ENCODE measurements at regions not wholly inside any gene's neighbourhood (a gene's known extent, or its start where the extent isn't known, plus 50 kb on each side); places are given as distances from the start of the nearest gene placed in this dataset.

- Histone ChIP-seq H3K27ac (no peak overlapping the region), H3K9ac (no peak overlapping the region), H3K4me3 (IDR thresholded peaks at IDR 0.05; ENCODE audit: insufficient read depth, low read depth, low read length) (no peak overlapping the region), H3K79me2 (ENCODE audit: insufficient read depth, low read depth) (no peaks in the 10 kb centered on the region), H3K4me2 (no peak overlapping the region), H3K36me3 (ENCODE audit: insufficient read depth) (no peaks in the 10 kb centered on the region), H4K20me1 (ENCODE audit: insufficient read depth) (no peaks in the 10 kb centered on the region), H3K4me1 (ENCODE audit: low read depth, poor library complexity, severe bottlenecking) (peaks cover 47% of the 10 kb centered on the region), H2AFZ (ENCODE audit: low read depth) (no peak overlapping the region), H3K27me3 (ENCODE audit: insufficient read depth, low read depth) (no peaks in the 10 kb centered on the region)
- TF ChIP-seq, protein P1, sequence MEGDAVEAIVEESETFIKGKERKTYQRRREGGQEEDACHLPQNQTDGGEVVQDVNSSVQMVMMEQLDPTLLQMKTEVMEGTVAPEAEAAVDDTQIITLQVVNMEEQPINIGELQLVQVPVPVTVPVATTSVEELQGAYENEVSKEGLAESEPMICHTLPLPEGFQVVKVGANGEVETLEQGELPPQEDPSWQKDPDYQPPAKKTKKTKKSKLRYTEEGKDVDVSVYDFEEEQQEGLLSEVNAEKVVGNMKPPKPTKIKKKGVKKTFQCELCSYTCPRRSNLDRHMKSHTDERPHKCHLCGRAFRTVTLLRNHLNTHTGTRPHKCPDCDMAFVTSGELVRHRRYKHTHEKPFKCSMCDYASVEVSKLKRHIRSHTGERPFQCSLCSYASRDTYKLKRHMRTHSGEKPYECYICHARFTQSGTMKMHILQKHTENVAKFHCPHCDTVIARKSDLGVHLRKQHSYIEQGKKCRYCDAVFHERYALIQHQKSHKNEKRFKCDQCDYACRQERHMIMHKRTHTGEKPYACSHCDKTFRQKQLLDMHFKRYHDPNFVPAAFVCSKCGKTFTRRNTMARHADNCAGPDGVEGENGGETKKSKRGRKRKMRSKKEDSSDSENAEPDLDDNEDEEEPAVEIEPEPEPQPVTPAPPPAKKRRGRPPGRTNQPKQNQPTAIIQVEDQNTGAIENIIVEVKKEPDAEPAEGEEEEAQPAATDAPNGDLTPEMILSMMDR (conservative IDR thresholded peaks at IDR 0.05; ENCODE audit: low read depth, low read length): no peak
These were observed 110.2 kb upstream of the TNRC6C start for GRCh38 chr17:77848257-77848656.

DNA sequence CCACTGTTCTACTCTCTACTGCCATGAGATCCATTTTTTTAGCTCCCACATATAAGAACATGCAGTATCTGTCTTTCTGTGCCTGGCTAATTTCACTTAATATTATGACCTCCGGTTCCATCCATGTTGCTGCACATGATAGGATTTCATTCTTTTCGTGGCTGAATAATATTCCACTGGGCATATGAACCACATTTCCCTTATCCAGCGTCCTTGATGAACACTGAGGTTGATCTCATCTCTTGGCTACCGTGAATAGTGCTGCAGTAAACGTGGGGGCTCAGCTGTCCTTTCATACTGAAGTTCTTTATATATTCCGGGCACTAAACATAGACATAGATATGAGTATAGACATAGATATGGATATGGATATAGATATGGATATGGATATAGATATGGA is 109.3 kb upstream of the TNRC6C start:
- H3K27me3 ChIP-seq (ENCODE audit: insufficient read depth, low read depth): no peaks in the 10 kb centered on the region
- H3K4me1 ChIP-seq (ENCODE audit: low read depth, poor library complexity, severe bottlenecking): peaks cover 38% of the 10 kb centered on the region
- no peaks in the 10 kb centered on the region for H4K20me1 ChIP-seq (ENCODE audit: insufficient read depth)
- no peak overlapping the region for H3K9ac ChIP-seq
- H2AFZ ChIP-seq (ENCODE audit: low read depth): no peak overlapping the region
- H3K4me3 ChIP-seq (IDR thresholded peaks at IDR 0.05; ENCODE audit: insufficient read depth, low read depth, low read length): no peak overlapping the region
- H3K27ac ChIP-seq: no peak overlapping the region
- H3K36me3 ChIP-seq (ENCODE audit: insufficient read depth): no peaks in the 10 kb centered on the region
- H3K4me2 ChIP-seq: no peak overlapping the region
- TF ChIP-seq, protein P1 (conservative IDR thresholded peaks at IDR 0.05; ENCODE audit: low read depth, low read length): no peak
- H3K79me2 ChIP-seq (ENCODE audit: insufficient read depth, low read depth): no peaks in the 10 kb centered on the region

DNA sequence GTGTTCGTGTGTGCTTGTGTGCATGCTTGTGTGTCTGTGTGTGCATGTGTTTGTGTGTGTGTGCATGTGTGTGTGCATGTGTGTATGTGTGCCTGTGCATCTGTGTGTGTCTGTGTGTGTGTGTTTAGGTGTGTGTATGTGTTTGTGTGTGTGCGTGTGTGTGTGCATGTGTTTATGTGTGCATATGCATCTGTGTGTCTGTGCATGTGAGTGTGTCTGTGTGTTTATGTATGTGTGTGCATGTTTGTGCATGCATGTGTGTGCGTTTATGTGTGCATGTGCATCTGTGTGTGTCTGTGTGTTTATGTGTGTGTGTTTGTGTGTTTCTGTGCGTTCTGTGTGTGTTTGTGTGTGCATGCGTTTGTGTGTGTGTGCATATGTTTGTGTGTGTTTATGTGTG is 106.6 kb upstream of the TNRC6C start:
- TF ChIP-seq, protein P1 (conservative IDR thresholded peaks at IDR 0.05; ENCODE audit: low read depth, low read length): no peak
- Histone ChIP-seq H2AFZ (ENCODE audit: low read depth) (no peak overlapping the region), H3K4me2 (no peak overlapping the region), H3K79me2 (ENCODE audit: insufficient read depth, low read depth) (no peaks in the 10 kb centered on the region), H3K9ac (no peak overlapping the region), H3K4me1 (ENCODE audit: low read depth, poor library complexity, severe bottlenecking) (peaks cover 20% of the 10 kb centered on the region), H3K36me3 (ENCODE audit: insufficient read depth) (no peaks in the 10 kb centered on the region), H3K27ac (no peak overlapping the region), H3K4me3 (IDR thresholded peaks at IDR 0.05; ENCODE audit: insufficient read depth, low read depth, low read length) (no peak overlapping the region), H3K27me3 (ENCODE audit: insufficient read depth, low read depth) (no peaks in the 10 kb centered on the region), H4K20me1 (ENCODE audit: insufficient read depth) (no peaks in the 10 kb centered on the region)

DNA sequence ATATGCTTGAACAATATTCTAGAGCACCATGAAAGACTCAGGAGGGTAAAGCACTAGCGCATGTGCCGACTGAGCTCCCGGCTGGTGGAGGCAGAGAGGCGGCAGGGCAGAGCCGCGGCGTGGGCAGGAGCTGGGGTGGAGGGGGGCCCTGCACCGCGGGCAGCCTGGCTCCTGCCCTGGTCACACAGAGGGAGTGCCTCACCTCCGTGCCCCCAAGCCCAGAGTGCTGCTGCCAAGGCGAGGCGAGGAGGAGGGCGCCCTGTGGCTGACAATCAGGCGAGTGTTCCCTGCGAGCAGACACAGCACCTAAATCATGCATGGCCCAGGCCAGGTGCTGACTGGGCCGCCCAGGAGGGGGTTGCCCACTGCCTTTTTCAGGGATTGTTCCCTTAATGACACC is 105.8 kb upstream of the TNRC6C start:
- Histone ChIP-seq H3K4me3 (IDR thresholded peaks at IDR 0.05; ENCODE audit: insufficient read depth, low read depth, low read length) (no peak overlapping the region), H3K27me3 (ENCODE audit: insufficient read depth, low read depth) (no peaks in the 10 kb centered on the region)
- TF ChIP-seq, protein P1 (conservative IDR thresholded peaks at IDR 0.05; ENCODE audit: low read depth, low read length): no peak

More for the DNA sequence above, 105.8 kb upstream of the TNRC6C start:
- Histone ChIP-seq H3K9ac (no peak overlapping the region), H3K36me3 (ENCODE audit: insufficient read depth) (no peaks in the 10 kb centered on the region), H2AFZ (ENCODE audit: low read depth) (no peak overlapping the region), H3K4me1 (ENCODE audit: low read depth, poor library complexity, severe bottlenecking) (peaks cover 12% of the 10 kb centered on the region), H4K20me1 (ENCODE audit: insufficient read depth) (no peaks in the 10 kb centered on the region), H3K4me2 (no peak overlapping the region), H3K27ac (no peak overlapping the region), H3K79me2 (ENCODE audit: insufficient read depth, low read depth) (no peaks in the 10 kb centered on the region)
